IPS-NIHi7 (cell line): ENCODE measurements at regions not wholly inside any gene's neighbourhood (a gene's known extent, or its start where the extent isn't known, plus 50 kb on each side); places are given as distances from the start of the nearest gene placed in this dataset.
"Not testable (repeated sequence)": the region's sequence is repeated elsewhere in the genome, so short reads cannot be mapped to it uniquely, and the experiment has no call there.

Experiments
- DNase-seq: peaks from one replicate; pipeline ENCODE4 v3.0.0; 2012; ENCODE audit warnings: mixed read lengths; ENCODE audit errors: extremely low spot score

GRCh38 chr5:155116456-155117251 lies 103.1 kb downstream of the KIF4B start:
- DNase-seq: no peak

- DNase-seq: no peak
Observed at GRCh38 chr5:155125551-155126095, 112.1 kb downstream of the KIF4B start.

- no peak for DNase-seq
Observed at GRCh38 chr5:155126573-155126972, 113.0 kb downstream of the KIF4B start.

GRCh38 chr5:155127552-155127951 lies 114.0 kb downstream of the KIF4B start:
- no peak for DNase-seq

- DNase-seq: no peak
Observed at GRCh38 chr5:155128786-155129512, 115.4 kb downstream of the KIF4B start.

DNA sequence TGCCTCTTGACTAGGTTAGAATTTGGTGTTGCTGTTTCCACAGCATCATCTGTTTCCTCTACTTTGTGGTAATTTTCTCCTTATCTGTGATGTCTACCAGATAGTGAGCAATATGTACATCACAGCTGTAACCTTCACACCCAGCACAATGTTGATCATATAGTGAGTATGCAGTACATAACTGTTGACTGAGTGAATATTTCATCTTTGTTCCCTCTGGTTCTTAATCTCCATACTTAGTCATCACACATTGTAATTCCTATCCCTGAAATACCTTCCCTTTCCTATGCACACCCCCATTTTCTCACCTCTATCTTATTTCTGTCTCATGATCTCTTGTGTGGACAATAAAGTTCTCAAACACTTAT lies 115.9 kb downstream of the KIF4B start:
- no peak for DNase-seq

DNA sequence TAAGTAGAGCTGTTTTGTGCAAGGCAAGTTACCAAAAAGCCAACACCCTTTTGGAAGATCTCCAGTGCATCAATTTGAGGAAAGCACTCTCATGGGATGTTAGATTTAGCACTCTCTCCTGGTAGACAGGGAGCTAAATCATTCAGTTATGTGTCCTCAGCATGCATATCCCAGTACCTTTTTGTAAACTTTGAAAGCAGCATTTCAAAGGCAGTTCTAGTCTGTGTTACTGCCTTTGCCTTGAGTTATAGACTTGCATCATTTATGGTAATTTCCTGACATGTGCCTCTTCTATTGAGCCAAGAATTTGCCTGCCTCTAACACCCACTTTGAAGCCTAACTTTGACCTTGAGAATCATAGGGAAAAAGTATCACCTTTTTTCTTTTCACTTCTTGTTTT lies 120.6 kb downstream of the KIF4B start:
- no peak for DNase-seq

GRCh38 chr5:155136216-155136850 lies 122.8 kb downstream of the KIF4B start:
- DNase-seq: peak; percentile 26

DNA sequence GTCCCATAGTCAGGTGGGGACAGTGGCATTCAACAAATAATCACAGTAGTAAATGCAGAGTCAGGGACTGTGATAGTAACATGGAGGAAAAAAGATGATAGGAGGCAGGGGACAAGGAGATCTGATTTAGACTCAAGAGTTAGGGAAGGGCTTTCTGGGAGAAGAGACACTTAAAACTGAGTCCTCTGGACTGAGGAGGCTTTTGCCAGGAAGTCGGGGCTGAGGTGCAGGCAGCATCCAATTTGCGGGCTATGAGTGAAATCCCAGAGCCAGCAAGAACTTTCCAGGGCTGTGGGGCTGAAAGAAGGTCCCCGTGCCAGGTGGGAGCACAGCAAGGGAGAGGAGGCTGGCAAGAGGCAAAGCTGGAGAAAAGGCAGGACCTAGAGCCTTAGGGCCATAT lies 124.1 kb downstream of the KIF4B start:
- DNase-seq: no peak

DNA sequence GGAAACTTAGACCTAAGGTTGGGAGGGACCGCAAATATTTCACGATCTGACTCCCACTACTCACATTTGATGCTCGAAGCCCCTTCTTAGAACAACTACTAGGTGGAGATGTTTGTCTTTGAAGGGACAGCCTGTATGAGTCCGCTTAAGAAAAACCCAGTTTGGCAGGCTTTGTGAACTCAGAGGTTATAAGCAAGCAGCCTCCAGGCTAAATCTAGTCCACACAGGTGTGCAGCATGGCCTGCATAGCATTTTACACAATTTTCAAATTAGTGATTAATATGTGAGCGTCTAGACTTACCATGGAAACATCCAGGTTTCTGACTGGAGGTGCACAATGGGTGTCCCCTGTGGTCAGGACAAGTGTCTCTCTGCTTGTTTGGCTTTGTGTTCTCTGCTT lies 127.1 kb downstream of the KIF4B start:
- DNase-seq: no peak

DNA sequence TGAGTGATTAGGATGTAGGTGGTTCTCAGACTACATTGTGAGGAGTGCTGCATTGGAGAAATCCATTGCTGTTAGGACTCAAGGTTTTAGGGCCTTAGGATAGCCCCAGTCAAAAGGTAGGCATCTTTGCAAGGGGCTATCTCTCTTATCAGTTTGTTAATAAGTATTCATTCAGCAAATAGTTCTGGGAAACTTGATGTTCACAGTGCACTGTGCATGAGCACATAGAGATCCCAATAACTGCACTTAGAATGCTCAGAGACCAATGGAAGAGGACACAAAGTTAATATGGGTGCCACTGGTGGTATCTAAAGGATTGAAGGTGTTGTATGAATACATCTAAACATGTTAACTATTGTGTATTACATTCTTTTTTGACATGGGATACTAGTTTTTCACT lies 131.4 kb downstream of the KIF4B start:
- no peak for DNase-seq

DNA sequence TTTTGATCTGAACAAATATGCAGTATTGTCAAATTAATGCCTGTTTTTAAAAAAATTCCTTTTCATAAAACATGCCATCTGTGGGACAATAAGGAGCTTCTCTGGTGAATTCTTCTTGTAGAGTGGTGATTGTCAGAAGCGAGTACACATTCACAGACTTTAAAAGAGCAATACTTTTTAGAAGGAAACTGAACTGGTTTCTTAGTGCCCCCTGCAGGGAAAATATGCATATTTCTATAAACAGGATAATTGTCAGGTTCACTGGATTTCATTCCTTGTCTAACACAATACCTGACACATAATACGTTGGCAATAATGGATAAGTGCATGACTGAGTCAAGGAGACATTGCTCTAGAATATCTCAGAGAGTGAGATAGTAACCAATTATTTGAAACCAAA lies 133.7 kb downstream of the KIF4B start:
- no peak for DNase-seq

- DNase-seq: no peak
Observed at GRCh38 chr5:155148694-155149093, 135.1 kb downstream of the KIF4B start.

GRCh38 chr5:155150012-155150411 lies 136.5 kb downstream of the KIF4B start:
- DNase-seq: peak; percentile 13

DNA sequence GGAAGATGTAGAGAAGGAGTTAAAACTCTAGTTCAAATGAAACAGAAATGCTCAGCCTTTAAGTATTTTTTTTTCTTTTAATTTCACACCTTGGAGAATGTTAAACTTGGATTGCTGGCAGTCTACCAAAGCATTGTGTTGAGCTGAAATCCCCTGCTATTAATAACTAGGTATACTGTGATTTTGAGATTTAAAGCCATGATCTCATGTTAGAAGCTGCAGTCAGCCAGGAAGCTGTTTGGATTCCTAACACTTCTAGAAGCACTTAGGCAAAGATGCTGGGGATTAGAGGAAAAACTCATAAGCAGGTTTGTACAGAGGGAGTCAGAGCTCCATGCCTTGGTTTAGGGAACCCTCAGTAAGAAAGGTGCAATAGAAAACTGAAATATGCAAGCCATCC lies 141.4 kb downstream of the KIF4B start:
- DNase-seq: no peak

DNA sequence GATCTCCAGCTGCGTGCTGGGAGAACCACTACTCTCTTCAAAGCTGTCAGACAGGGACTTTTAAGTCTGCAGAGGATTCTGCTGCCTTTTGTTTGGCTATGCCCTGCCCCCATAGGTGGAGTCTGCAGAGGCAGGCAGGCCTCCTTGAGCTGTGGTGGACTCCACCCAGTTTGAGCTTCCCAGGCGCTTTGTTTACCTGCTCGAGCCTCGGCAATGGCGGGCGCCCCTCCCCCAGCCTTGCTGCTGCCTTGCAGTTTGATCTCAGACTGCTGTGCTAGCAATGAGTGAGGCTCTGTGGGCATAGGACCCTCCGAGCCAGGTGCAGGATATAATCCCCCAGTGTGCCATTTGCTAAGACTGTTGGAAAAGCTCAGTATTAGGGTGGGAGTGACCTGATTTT lies 149.5 kb downstream of the KIF4B start:
- not testable (repeated sequence) for DNase-seq

DNA sequence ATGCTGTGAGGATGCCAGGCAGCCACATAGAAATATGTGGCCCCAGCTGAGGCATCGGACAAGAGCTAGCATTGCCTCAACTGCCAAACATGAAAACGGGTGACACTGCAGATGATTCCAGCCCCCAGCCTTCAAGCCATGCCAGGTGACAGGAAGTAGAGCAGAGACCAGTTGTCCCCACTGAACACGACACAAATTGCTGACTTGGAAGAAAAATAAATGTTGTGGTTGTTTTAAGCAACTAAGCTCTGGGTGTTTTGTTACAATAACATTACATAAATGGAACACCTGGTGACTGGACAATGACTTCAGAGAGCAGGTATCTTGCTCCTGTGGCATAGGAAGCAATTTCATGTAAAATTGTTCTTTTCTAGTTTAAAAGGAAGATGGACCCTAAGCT lies 154.2 kb downstream of the KIF4B start:
- DNase-seq: no peak

- no peak for DNase-seq
Observed at GRCh38 chr5:155181542-155181941, 168.0 kb downstream of the KIF4B start.

- DNase-seq: peak; percentile 48
Observed at GRCh38 chr5:155189476-155189875, 175.9 kb downstream of the KIF4B start.

DNA sequence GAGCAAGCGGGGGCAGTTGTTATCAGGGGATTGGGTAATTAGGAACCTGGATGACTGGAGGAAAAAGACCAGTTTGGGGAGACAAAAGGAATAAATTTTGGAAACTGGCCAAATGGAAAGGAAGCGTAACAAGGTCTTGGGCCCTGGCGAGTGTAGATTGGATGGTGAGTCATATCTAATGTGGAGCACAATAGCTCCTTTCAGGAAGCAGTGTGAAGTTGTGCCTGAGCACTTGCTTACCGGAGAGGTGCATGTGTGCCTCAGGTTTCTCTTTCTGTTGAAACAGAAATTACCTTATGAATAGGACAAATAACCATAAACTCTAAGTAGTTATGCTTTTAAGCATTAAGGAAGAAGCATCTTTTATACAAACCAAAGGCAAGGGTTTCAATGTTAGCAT lies 176.4 kb downstream of the KIF4B start:
- peak; percentile 27 for DNase-seq

DNA sequence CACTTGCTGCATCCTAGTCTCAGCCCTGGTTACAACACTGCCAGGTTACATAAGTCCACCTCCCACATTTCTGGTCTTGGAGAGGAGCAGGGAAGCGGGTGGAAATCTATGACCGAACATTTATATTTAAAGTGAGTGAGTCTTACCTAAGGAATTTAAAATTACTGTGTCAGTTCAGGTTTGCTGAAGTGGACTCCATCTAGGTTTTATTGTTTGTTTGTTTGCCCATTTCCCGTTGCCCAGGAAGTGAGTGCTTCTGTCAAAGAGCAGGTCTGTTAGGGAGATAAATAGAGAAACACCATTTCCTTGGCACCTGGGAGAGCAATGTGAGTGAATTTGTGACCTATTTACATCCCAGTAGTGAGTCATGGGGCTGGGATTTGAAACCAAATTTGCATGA lies 179.5 kb downstream of the KIF4B start:
- DNase-seq: no peak

- DNase-seq: no peak
Observed at GRCh38 chr5:155193483-155194107, 180.0 kb downstream of the KIF4B start.
